Tibial nerve (tissue), 4 donors: ENCODE measurements at regions not wholly inside any gene's neighbourhood (a gene's known extent, or its start where the extent isn't known, plus 50 kb on each side); places are given as distances from the start of the nearest gene placed in this dataset.

ENCODE experiments used
- DNase-seq, 2 donors: peaks; one replicate each; pipeline ENCODE4 v3.0.0-alpha.2; 2019; ENCODE audit warnings: low spot score in 2 of 2
- H3K27ac ChIP-seq, 4 donors: fragments of 200-600 bp; sonication (generic) in 3 of 4; one replicate each; pipeline ENCODE4 v1.5.1; 2017 to 2019; ENCODE audit warnings: mild to moderate bottlenecking in 1 of 4
- H3K27me3 ChIP-seq, 2 donors: fragments of 200-600 bp; sonication (generic) in 1 of 2; one replicate each; pipeline versions ENCODE4 v1.5.1 to v1.6.0; 2017 to 2019
- H3K36me3 ChIP-seq, 3 donors: fragments of 200-600 bp; sonication (generic); one replicate each; pipeline ENCODE4 v1.5.1; 2018 to 2019
- H3K4me1 ChIP-seq, 4 donors: fragments of 200-600 bp; sonication (generic) in 3 of 4; one replicate each; pipeline ENCODE4 v1.5.1; 2017 to 2019
- H3K4me3 ChIP-seq, 4 donors: fragments of 200-600 bp; sonication (generic) in 3 of 4; one replicate each; pipeline ENCODE4 v1.5.1; 2017 to 2019; ENCODE audit warnings: mild to moderate bottlenecking in 1 of 4, moderate library complexity in 1 of 4
- H3K9me3 ChIP-seq, 4 donors: fragments of 200-600 bp; sonication (generic) in 3 of 4; one replicate each; pipeline ENCODE4 v1.5.1; 2017 to 2019
- CTCF ChIP-seq, 5 experiments: fragments of 200-600 bp in 3 of 5; fragments of 450-650 bp in 2 of 5; sonication (generic) in 3 of 5; IDR thresholded peaks; one replicate each; pipeline ENCODE4 v1.5.1; 2016 to 2019; ENCODE audit warnings: antibody characterized with exemption in 5 of 5, mild to moderate bottlenecking in 3 of 5, moderate library complexity in 2 of 5
- EP300 ChIP-seq, 2 donors: sonication (generic); formaldehyde crosslinking; IDR thresholded peaks; one replicate each; pipeline ENCODE4 v1.6.1; 2017; ENCODE audit warnings: antibody characterized with exemption in 2 of 2, mild to moderate bottlenecking in 1 of 2
- POLR2A ChIP-seq, 2 donors: fragments of 450-650 bp; IDR thresholded peaks; one replicate each; pipeline ENCODE4 v1.6.1; 2017; ENCODE audit warnings: antibody characterized with exemption in 2 of 2, mild to moderate bottlenecking in 2 of 2, moderate library complexity in 2 of 2
- WGBS, 2 donors: methylation state at CpG; one replicate each; pipeline ENCODE4 v1.1.5; 2018; 5-methylcytosine and 5-hydroxymethylcytosine counted together

GRCh38 chr2:149733936-149734685 lies 146.5 kb upstream of the MMADHC start:
- TF ChIP-seq CTCF (IDR thresholded peaks at IDR 0.05) (no peak), EP300 (IDR thresholded peaks at IDR 0.05) (no peak), POLR2A (IDR thresholded peaks at IDR 0.05) (no peak)
- 48 to 59% methylated on average over 3 of the region's 3 CpGs for WGBS, 2 donors
- Histone ChIP-seq H3K9me3 (no peaks in the 10 kb centered on the region), H3K36me3 (no peaks in the 10 kb centered on the region), H3K4me3 (no peak overlapping the region), H3K27ac (no peak overlapping the region), H3K27me3 (no peaks in the 10 kb centered on the region), H3K4me1 (peaks cover 0 to 14% (median 0%) of the 10 kb centered on the region in 4 donors)
- DNase-seq: no peak

DNA sequence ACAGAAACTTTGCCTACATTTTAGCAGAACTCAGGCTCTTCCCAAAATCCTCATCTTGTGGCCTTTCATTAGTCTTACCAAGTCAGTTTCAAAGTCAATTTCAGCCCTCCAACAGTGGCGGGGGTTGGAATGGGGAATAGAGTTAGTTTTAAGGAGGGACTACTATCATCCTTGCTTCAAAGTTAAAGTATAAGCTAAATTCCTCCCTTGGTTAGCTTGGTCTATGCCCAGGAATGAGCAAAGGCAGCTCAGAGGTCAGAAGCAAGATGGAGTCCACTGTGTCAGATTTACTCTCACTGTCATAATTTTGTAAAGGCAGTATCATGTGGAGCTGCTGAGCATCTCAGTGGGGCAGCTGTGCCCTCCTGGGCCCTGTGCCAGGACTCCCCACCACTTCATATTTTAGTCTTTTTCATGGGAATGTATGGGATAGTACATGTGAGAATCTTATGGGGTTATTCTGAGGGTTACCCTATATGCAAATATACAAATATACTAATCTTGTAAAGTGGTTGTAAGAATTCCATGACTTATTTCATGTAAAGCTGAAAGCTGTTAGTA lies 145.2 kb upstream of the MMADHC start:
- 100% methylated on average over 1 of the region's 1 CpG for WGBS, 2 donors

GRCh38 chr2:149732001-149732685 lies 144.6 kb upstream of the MMADHC start:
- H3K4me3 ChIP-seq: no peak overlapping the region
- H3K27ac ChIP-seq: no peak overlapping the region
- DNase-seq: no peak
- 66 to 67% methylated on average over 4 of the region's 4 CpGs for WGBS, 2 donors
- no peaks in the 10 kb centered on the region for H3K9me3 ChIP-seq
- no peaks in the 10 kb centered on the region for H3K27me3 ChIP-seq
- no peak for TF ChIP-seq CTCF (IDR thresholded peaks at IDR 0.05)
- TF ChIP-seq POLR2A (IDR thresholded peaks at IDR 0.05): no peak
- TF ChIP-seq EP300 (IDR thresholded peaks at IDR 0.05): no peak
- peaks cover 0 to 14% (median 0%) of the 10 kb centered on the region in 4 donors for H3K4me1 ChIP-seq
- no peaks in the 10 kb centered on the region for H3K36me3 ChIP-seq

More for the DNA sequence above, 145.2 kb upstream of the MMADHC start:
- H3K4me3 ChIP-seq: no peak overlapping the region
- no peak for TF ChIP-seq EP300 (IDR thresholded peaks at IDR 0.05)
- TF ChIP-seq POLR2A (IDR thresholded peaks at IDR 0.05): no peak
- TF ChIP-seq CTCF (IDR thresholded peaks at IDR 0.05): no peak
- H3K36me3 ChIP-seq: no peaks in the 10 kb centered on the region
- no peak for DNase-seq
- no peaks in the 10 kb centered on the region for H3K9me3 ChIP-seq
- no peak overlapping the region for H3K27ac ChIP-seq
- H3K27me3 ChIP-seq: no peaks in the 10 kb centered on the region
- H3K4me1 ChIP-seq: peaks cover 0 to 14% (median 0%) of the 10 kb centered on the region in 4 donors

GRCh38 chr2:149731079-149731478 lies 143.5 kb upstream of the MMADHC start:
- DNase-seq: no peak
- WGBS, 2 donors: 53% methylated on average over 3 of the region's 3 CpGs
- no peaks in the 10 kb centered on the region for H3K36me3 ChIP-seq

More at GRCh38 chr2:149731079-149731478, 143.5 kb upstream of the MMADHC start:
- no peaks in the 10 kb centered on the region for H3K9me3 ChIP-seq
- peaks cover 0 to 14% (median 0%) of the 10 kb centered on the region in 4 donors for H3K4me1 ChIP-seq
- no peak overlapping the region for H3K27ac ChIP-seq
- H3K27me3 ChIP-seq: no peaks in the 10 kb centered on the region
- no peak overlapping the region for H3K4me3 ChIP-seq
- TF ChIP-seq POLR2A (IDR thresholded peaks at IDR 0.05) (no peak), EP300 (IDR thresholded peaks at IDR 0.05) (no peak), CTCF (IDR thresholded peaks at IDR 0.05) (no peak)
